HG03342 (cell line): ENCODE measurements at regions not wholly inside any gene's neighbourhood (a gene's known extent, or its start where the extent isn't known, plus 50 kb on each side); places are given as distances from the start of the nearest gene placed in this dataset.
"Not testable (repeated sequence)": the region's sequence is repeated elsewhere in the genome, so short reads cannot be mapped to it uniquely, and the experiment has no call there.

Source experiments
- ATAC-seq: cut with Tn5 transposase; IDR thresholded peaks from one replicate; pipeline ENCODE4 v1.9.1; 2021; ENCODE audit warnings: mild to moderate bottlenecking, moderate library complexity; ENCODE audit not compliant: unreplicated experiment

GRCh38 chr4:138347561-138347960, 105.4 kb upstream of the SLC7A11 start:
- no peak for ATAC-seq

DNA sequence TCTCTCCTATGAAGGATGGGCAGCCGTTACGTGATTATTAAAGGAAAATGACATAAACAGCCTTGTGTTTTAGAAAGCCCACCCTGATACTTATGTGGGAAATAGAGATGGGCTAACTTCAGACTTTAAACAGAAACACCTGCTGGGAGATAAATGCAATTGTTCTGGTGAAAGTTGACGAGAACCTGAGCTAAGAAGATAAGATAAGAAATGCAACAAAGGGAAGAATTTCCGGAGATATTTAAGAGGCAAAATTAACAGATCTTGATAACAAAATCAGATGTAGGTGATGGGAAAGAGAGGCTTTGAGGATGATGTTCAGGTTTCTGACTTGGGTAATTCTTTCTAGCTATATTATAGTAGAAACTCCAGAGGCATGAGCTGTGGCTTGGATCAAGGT, 102.7 kb upstream of the SLC7A11 start:
- no peak for ATAC-seq

- no peak for ATAC-seq
These were observed 101.9 kb upstream of the SLC7A11 start for GRCh38 chr4:138344054-138344453.

- peak; percentile 67 for ATAC-seq
These were observed 99.7 kb upstream of the SLC7A11 start for GRCh38 chr4:138341739-138342415.

DNA sequence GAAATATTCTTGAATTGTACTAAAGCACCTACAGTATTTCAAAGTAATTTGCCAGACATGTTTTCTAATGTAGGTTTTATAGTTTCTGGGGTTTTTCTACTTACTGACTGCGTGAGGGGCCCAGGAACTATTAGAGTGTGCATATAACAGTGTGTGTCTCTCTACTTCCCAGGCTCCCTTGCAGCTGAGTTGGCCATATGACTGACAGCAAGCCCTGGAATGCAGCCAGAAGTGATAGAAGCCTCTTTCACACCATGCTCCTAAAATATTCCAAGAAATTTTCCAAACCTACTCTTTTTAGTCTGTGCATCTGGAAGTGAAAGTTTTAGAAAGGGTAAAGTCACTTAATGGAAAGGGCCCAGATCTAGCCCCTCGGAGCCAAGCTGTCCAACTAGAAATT, 96.7 kb upstream of the SLC7A11 start:
- ATAC-seq: no peak

DNA sequence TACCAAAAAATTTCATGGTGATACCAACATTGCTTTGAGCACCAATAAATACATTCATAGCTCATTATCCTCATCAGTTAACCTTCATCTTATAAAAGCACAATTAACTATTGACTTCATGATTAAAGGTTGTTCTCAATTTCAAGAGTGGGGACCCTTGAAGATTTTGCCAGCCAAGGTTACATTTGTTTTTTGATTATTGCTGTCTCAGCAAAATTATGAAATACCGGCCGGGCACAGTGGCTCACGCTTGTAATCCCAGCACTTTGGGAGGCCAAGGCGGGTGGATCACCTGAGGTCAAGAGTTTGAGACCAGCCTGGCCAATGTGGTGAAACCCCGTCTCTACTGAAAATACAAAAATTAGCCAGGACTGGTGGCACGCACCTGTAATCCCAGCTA, 96.1 kb upstream of the SLC7A11 start:
- not testable (repeated sequence) for ATAC-seq

DNA sequence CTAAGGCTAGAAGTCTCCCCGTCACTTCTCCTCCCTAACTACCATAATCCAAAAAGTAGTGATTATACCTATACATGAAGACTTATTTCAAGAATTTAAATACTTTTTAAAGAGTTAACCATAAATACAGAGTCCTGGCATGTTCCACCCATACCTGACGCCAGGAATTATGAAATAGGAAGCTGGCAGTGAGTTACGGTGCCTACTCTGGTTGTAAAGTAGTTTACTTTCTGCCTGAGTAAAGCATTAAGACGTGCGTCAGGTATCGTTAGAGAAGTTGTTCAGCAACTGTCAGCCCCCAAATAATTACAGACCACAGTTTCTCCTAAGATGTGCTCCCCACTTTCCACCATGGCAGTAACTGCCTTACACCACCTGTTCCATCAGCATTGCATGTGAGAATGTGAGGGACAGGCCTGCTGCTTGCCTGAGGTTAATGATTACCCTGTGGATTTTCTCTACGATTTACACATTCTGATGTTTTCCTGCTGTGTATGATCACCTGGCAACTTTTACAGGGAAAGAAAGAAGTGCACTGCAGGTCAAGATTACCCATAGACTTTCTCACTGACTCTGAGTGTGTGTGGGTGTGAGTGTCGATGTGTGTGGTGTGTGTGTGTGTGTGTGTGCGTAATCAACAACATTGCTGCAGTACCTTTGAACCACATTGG, 92.3 kb upstream of the SLC7A11 start:
- ATAC-seq: no peak

GRCh38 chr4:138332415-138332814, 90.3 kb upstream of the SLC7A11 start:
- ATAC-seq: not testable (repeated sequence)

DNA sequence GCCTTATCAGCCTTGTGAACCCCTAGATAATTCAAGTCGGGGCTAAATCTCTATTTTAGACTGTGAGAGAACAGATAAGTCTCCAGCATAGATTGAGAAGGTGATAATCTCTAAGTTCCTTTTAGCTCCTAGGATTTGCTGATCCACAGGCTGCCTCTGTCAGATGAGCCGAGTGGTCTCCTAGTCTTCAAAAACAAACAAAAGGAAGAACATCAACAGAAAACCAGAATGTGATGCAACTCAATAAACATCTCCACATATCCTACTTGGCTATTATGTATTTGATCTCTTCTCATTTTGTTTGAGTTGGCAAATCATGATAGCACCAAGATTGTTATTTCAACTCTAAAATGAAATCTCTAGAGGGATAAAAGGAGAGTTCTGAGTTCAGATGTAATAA, 88.4 kb upstream of the SLC7A11 start:
- ATAC-seq: no peak

DNA sequence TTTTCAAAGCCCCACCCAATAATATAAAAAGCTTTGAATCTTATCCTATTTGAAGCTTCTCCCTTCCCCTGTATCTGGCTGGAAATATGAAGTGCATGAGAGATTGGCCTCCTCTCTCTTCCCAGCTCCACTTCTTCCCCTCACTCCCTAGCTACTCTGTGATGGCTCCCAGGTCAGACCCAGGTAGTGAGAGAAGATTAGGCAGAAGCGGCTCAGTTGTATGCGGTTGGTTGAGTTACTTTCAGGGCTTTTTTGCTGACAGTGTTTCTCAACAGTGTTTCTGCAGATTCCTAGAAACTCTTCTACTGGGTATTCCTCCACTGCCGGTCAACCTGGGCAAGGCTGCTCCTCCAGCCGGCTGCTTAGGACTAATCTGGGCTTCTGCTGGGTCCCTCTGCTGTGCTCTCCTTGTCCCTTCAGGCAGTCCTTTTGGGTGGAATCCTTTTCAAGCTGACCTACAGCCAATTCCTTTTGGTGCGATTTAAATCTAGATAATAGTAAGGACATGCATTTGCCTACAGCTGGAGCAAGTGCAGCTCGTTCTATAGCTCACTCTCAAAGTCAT, 87.4 kb upstream of the SLC7A11 start:
- ATAC-seq: no peak

GRCh38 chr4:138327338-138327737, 85.2 kb upstream of the SLC7A11 start:
- no peak for ATAC-seq

GRCh38 chr4:138320831-138321230, 78.7 kb upstream of the SLC7A11 start:
- ATAC-seq: no peak

- no peak for ATAC-seq
These were observed 77.9 kb upstream of the SLC7A11 start for GRCh38 chr4:138320030-138320429.

GRCh38 chr4:138317175-138317748, 75.1 kb upstream of the SLC7A11 start:
- ATAC-seq: no peak

DNA sequence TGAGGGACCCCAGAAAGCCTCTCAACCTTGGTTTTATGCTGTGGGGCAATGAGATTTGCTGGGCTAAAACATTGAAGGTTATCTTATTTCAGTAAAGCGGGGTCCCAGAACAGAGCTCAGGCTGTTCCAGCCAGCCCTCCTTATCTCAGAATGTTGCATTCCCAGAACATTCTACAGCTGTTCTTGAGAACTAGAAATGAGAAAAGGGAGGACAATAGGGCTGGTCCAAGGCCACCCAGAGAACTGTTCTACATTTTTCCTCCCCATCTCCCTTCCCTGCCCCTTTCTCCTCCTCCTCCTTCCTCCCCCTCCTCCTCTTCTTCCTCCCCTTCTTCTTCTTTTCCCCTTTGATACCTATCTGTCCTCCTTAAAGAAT, 70.4 kb upstream of the SLC7A11 start:
- ATAC-seq: no peak

DNA sequence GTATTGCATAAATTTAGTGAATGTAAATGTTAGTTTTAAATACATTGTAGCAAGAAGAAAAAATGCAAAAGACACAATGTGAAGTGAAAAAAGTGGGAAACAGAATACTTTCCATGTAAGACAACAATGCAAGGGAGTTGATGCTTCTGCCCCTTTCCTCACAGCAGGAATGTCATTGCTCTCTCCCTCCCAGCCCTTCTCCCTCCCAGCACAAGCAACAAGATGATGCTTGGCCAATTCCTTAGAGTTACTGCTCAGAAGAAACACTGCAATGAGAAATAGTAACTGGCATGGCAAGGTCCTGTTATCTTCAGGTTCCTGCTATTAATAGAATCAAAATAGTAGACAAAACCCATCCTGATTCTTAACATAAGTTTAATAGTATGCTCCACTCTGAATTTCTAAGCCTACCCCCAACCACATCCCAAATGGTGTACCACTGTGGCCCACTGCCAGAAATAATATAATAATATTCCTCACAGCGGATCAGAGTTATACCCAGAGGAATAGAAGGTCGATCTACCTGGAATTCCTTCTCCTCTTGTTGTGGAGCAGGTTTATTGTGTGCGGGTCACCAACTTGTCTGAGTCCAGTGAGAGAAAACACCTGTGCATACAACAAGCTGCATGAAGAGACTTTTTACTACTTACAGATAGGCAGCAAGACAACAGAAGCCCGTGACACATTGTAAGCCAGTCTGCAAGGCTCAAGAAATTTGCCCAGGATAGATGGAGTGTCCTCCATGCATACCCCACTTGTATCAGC, 69.8 kb upstream of the SLC7A11 start:
- no peak for ATAC-seq

GRCh38 chr4:138310991-138311390, 68.8 kb upstream of the SLC7A11 start:
- ATAC-seq: no peak

GRCh38 chr4:138310498-138310897, 68.3 kb upstream of the SLC7A11 start:
- no peak for ATAC-seq

GRCh38 chr4:138308356-138308755, 66.2 kb upstream of the SLC7A11 start:
- ATAC-seq: no peak

GRCh38 chr4:138307319-138307718, 65.2 kb upstream of the SLC7A11 start:
- no peak for ATAC-seq

GRCh38 chr4:138305050-138305449, 62.9 kb upstream of the SLC7A11 start:
- no peak for ATAC-seq
